ENCODE measurements at regions not wholly inside any gene's neighbourhood (a gene's known extent, or its start where the extent isn't known, plus 50 kb on each side); places are given as distances from the start of the nearest gene placed in this dataset.

DNA sequence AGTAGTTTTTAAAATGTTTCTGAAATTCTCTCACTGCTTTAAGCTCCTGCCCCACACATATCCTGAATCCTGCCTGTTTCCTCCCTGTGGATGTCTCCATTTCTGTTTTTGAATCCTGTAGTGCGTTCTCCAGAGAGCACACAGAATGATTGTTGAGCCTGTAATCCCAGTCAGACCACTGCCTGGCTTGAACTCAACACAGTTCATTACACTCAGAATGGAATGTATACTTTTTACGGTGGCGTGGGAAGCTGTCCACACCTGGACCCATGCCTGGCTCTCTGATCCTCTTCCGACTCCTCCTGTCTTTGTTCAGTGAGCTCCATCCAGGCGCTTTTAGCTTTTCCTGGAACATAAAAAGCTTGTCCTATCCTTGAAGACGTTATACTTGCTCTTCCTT lies 1217.0 kb upstream of the PRKX start:
- no peak for TF ChIP-seq CTCF (IDR thresholded peaks at IDR 0.05; ENCODE audit: insufficient read depth, low read length, missing control alignments)
- ChIA-PET POLR2A (no interaction called here), CTCF (no interaction called here)
- no peak for DNase-seq (ENCODE audit: low read depth, low spot score)
- H3K4me3 ChIP-seq (ENCODE audit: low read depth, low read length), result no peak overlapping the region

GRCh38 chrX:4925911-4926310 lies 1212.5 kb upstream of the PRKX start:
- H3K4me3 ChIP-seq (ENCODE audit: low read depth, low read length), result no peak overlapping the region
- POLR2A ChIA-PET, result no interaction called here
- no peak for TF ChIP-seq CTCF (IDR thresholded peaks at IDR 0.05; ENCODE audit: insufficient read depth, low read length, missing control alignments)
- CTCF ChIA-PET, result no interaction called here
- no peak for DNase-seq (ENCODE audit: low read depth, low spot score)

DNA sequence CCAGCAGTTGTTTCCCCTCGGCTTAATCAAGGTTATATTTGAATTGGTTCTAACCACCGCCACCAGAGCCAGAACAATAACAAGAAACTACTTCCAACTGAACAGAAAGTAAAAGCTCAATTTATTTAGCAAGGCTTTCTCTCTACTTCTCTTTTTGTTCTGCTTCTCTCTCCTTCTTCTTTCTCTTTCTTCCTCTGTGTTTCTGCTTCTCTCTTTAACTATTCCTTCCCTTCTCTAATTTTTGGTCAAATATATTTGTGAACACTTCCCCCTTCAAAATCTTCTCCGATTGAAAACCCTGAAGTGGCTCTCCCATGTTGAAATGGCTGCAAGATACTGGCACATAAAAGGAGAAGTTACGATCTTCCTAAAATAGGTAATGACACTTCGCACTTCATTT lies 1195.9 kb upstream of the PRKX start:
- ChIA-PET CTCF (no interaction called here), POLR2A (no interaction called here)
- DNase-seq (ENCODE audit: low read depth, low spot score), result no peak
- no peak for TF ChIP-seq CTCF (IDR thresholded peaks at IDR 0.05; ENCODE audit: insufficient read depth, low read length, missing control alignments)
- H3K4me3 ChIP-seq (ENCODE audit: low read depth, low read length), result no peak overlapping the region

DNA sequence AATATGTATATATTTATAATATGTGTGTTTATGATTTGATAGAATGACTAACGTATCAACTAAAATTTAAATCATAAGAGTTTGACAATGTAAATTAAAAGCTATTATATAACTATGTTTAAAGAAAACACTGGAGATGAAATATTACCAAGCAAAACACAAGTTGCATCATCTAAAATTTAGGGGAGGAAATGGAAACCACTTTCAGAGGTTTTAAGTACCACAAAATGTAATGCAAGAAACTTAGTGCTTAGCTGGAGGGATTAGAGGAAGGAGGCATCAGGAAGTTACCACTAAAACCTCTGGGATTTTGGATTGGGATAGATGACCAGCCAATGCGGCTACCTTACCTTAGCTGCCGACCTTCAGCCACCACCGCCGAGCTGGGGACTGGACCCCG lies 1192.1 kb upstream of the PRKX start:
- no peak overlapping the region for H3K4me3 ChIP-seq (ENCODE audit: low read depth, low read length)
- DNase-seq (ENCODE audit: low read depth, low spot score), result no peak
- ChIA-PET CTCF (no interaction called here), POLR2A (no interaction called here)
- TF ChIP-seq CTCF (IDR thresholded peaks at IDR 0.05; ENCODE audit: insufficient read depth, low read length, missing control alignments), result no peak

GRCh38 chrX:4881277-4881676 lies 1167.8 kb upstream of the PRKX start:
- no peak for TF ChIP-seq CTCF (IDR thresholded peaks at IDR 0.05; ENCODE audit: insufficient read depth, low read length, missing control alignments)
- no peak for DNase-seq (ENCODE audit: low read depth, low spot score)
- ChIA-PET CTCF (no interaction called here), POLR2A (no interaction called here)
- no peak overlapping the region for H3K4me3 ChIP-seq (ENCODE audit: low read depth, low read length)

DNA sequence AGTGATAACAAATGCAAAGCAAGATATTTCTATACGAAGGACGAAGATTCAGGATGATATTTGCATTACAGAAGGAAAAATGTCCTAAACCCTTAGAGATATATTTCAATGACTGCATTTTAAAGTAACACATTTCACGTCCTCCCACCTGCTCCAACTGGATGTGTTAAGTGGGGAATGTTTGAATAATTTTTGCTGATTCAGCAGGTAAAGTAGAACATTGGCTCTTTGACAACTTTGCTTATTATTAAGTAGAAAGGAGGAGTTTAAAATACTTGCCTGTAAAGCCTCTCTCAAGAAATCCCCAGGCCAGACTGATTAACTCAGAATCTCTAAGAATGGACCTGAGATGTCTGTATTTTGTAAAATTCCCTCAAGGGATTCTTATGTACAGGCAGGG lies 1165.2 kb upstream of the PRKX start:
- TF ChIP-seq CTCF (IDR thresholded peaks at IDR 0.05; ENCODE audit: insufficient read depth, low read length, missing control alignments), result no peak
- POLR2A ChIA-PET, result no interaction called here
- no peak overlapping the region for H3K4me3 ChIP-seq (ENCODE audit: low read depth, low read length)
- no peak for DNase-seq (ENCODE audit: low read depth, low spot score)
- CTCF ChIA-PET, result no interaction called here

Data from AG04449 (cell line).